ENCODE measurements at regions not wholly inside any gene's neighbourhood (a gene's known extent, or its start where the extent isn't known, plus 50 kb on each side); places are given as distances from the start of the nearest gene placed in this dataset.
"Not testable (repeated sequence)": the region's sequence is repeated elsewhere in the genome, so short reads cannot be mapped to it uniquely, and the experiment has no call there.

GRCh38 chr5:101715790-101716189, 580.3 kb downstream of the SLCO4C1 start:
- not testable (repeated sequence) for TF ChIP-seq CTCF, POLR2A (IDR thresholded peaks at IDR 0.05)

All from adrenal gland (tissue), 5 donors.